ENCODE measurements at regions not wholly inside any gene's neighbourhood (a gene's known extent, or its start where the extent isn't known, plus 50 kb on each side); places are given as distances from the start of the nearest gene placed in this dataset.

- no peaks in the 10 kb centered on the region for H3K4me1 ChIP-seq
- H3K27ac ChIP-seq, result no peak overlapping the region
- no peak overlapping the region for H3K4me3 ChIP-seq
- no peaks in the 10 kb centered on the region for H3K36me3 ChIP-seq (replicated peaks in 1 of 2; ENCODE audit: insufficient read depth in 1 of 2, low read depth in 2 of 2)
- TF ChIP-seq CTCF (IDR thresholded peaks at IDR 0.05), result no peak
- no peak for TF ChIP-seq POLR2A (IDR thresholded peaks at IDR 0.05)
- DNase-seq, result no peak
- intact Hi-C loops (cut with DNase I), result no loop called here
- ATAC-seq, result no peak
- no peaks in the 10 kb centered on the region for H3K9me3 ChIP-seq
- 56 to 61% methylated on average over 2 of the region's 2 CpGs for WGBS, 2 donors
- no peaks in the 10 kb centered on the region for H3K27me3 ChIP-seq
Measured at GRCh38 chr20:4369119-4369797, 120.2 kb upstream of the ADRA1D start.

DNA sequence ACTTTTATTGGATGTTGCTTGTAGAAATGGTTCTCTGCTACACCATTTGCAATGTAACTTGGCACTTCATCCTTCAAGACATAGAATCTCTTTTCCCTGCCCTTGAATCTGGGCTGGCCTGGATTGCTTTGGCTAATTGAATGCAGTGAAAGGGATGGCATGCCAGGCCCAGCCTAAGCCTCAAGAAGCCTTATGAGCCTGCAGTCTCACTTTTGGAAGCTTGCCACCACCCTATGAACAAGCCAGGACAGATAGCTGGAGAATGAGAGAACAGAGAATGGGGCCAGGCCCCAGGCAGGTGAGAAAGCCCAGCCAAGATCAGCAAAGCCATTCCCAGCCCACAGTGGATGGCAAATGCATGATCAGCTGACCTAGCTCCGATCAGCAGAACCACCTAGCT is 117.0 kb upstream of the ADRA1D start:
- no peak overlapping the region for H3K4me3 ChIP-seq
- no peaks in the 10 kb centered on the region for H3K9me3 ChIP-seq
- no peak overlapping the region for H3K27ac ChIP-seq
- 57 to 83% methylated on average over 1 of the region's 1 CpG for WGBS, 2 donors
- H3K27me3 ChIP-seq, result no peaks in the 10 kb centered on the region
- intact Hi-C loops (cut with DNase I), result no loop called here
- TF ChIP-seq POLR2A (IDR thresholded peaks at IDR 0.05) (no peak), CTCF (IDR thresholded peaks at IDR 0.05) (no peak)
- DNase-seq (no peak), ATAC-seq (no peak)
- H3K36me3 ChIP-seq (replicated peaks in 1 of 2; ENCODE audit: insufficient read depth in 1 of 2, low read depth in 2 of 2), result no peaks in the 10 kb centered on the region
- no peaks in the 10 kb centered on the region for H3K4me1 ChIP-seq

DNA sequence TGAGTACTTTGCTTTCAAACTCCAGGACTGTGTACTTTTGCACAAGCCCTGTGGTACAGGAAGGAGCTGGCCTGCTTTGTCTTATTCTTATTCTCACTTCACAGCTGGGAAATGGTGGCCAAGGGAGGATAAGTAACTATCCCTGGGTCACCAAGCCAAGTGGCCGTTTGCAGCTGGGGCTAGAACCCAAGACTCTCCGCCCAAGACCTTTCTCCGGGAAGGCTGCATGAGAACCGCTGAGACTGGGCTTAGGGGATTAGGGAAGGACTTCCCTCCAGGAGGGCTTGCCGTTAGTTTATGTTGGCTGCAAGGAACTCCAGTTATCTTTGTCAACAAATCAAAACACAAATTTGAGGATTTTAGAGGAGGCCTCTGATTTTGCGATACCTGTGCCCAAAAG is 109.5 kb upstream of the ADRA1D start:
- H3K4me1 ChIP-seq, result no peaks in the 10 kb centered on the region
- intact Hi-C loops (cut with DNase I), result no loop called here
- H3K4me3 ChIP-seq, result no peak overlapping the region
- no peaks in the 10 kb centered on the region for H3K27me3 ChIP-seq
- WGBS, 2 donors, result 65 to 75% methylated on average over 6 of the region's 6 CpGs
- DNase-seq, result no peak
- ATAC-seq, result no peak
- no peaks in the 10 kb centered on the region for H3K9me3 ChIP-seq
- no peak overlapping the region for H3K27ac ChIP-seq
- no peak for TF ChIP-seq POLR2A (IDR thresholded peaks at IDR 0.05)
- no peak for TF ChIP-seq CTCF (IDR thresholded peaks at IDR 0.05)
- H3K36me3 ChIP-seq (replicated peaks in 1 of 2; ENCODE audit: insufficient read depth in 1 of 2, low read depth in 2 of 2), result no peaks in the 10 kb centered on the region

DNA sequence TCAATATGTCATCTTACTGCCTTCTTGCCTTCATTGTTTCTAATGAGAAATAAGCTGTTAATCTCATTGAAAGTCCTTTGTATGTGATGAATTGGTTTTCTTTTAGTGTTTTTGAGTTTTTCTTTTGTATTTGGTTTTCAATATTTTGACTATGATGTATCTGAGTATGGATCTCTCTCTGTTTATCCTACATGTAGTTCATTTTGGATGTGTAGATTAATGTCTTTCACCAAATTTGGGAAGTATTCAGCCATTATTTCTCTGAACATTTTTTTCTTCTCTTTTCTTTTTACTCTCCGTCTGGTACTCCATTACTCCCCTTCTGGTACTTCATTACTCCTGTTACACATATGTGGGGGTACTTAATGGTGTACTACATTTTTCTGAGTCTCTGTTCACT is 103.3 kb upstream of the ADRA1D start:
- intact Hi-C loops (cut with DNase I), result no loop called here

More for the DNA sequence above, 103.3 kb upstream of the ADRA1D start:
- Histone ChIP-seq H3K27ac (no peak overlapping the region), H3K27me3 (no peaks in the 10 kb centered on the region), H3K36me3 (replicated peaks in 1 of 2; ENCODE audit: insufficient read depth in 1 of 2, low read depth in 2 of 2) (no peaks in the 10 kb centered on the region), H3K9me3 (peaks cover 0 to 5% (median 0%) of the 10 kb centered on the region in 3 donors), H3K4me1 (no peaks in the 10 kb centered on the region), H3K4me3 (no peak overlapping the region)
- WGBS, 2 donors, result 71 to 81% methylated on average over 1 of the region's 1 CpG
- DNase-seq, result no peak
- TF ChIP-seq CTCF (IDR thresholded peaks at IDR 0.05) (no peak), POLR2A (IDR thresholded peaks at IDR 0.05) (no peak)
- ATAC-seq, result no peak
